Cardiac fibroblast (primary cell): ENCODE measurements at regions not wholly inside any gene's neighbourhood (a gene's known extent, or its start where the extent isn't known, plus 50 kb on each side); places are given as distances from the start of the nearest gene placed in this dataset.

Experiments used
- DNase-seq, 2 donors: peaks; one replicate each; pipeline versions ENCODE4 v3.0.0 to v3.0.0-alpha.2; 2010; ENCODE audit warnings: low read depth in 2 of 2
- H3K4me3 ChIP-seq, 2 donors: replicated peaks in 1 of 2; 1 replicate in 1 of 2; 2 replicates in 1 of 2; pipeline ENCODE4 v1.5.1; 2011; ENCODE audit warnings: low read depth in 2 of 2, low read length in 2 of 2, mild to moderate bottlenecking in 2 of 2, moderate library complexity in 1 of 2
- TF ChIP-seq, protein P1 (sequence below): IDR thresholded peaks from one replicate; pipeline ENCODE4 v1.5.1; 2011; ENCODE audit warnings: low read depth, mild to moderate bottlenecking, low read length, inconsistent platforms

DNA sequence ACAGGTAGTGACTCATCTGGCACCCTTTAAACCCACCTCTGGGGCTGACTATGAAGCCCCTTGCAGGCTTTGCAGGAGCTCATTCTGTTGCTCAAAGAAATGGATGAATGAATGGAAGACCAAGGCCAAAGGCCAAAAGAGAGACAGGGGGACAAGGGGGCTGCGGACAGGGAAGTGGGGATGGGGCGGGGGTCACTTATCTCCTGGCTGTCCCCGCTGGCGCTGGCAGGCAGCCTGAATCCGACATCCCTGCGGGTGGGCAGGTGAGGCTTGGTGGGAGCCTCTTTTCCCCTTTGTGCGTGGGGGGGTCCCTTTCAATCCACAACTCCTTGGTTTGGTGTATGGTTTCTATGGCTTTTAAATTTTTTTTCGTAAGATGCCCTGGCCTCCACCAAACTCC is 239.6 kb upstream of the C1orf174 start:
- DNase-seq: no peak
- no peak overlapping the region for H3K4me3 ChIP-seq
- TF ChIP-seq, protein P1, sequence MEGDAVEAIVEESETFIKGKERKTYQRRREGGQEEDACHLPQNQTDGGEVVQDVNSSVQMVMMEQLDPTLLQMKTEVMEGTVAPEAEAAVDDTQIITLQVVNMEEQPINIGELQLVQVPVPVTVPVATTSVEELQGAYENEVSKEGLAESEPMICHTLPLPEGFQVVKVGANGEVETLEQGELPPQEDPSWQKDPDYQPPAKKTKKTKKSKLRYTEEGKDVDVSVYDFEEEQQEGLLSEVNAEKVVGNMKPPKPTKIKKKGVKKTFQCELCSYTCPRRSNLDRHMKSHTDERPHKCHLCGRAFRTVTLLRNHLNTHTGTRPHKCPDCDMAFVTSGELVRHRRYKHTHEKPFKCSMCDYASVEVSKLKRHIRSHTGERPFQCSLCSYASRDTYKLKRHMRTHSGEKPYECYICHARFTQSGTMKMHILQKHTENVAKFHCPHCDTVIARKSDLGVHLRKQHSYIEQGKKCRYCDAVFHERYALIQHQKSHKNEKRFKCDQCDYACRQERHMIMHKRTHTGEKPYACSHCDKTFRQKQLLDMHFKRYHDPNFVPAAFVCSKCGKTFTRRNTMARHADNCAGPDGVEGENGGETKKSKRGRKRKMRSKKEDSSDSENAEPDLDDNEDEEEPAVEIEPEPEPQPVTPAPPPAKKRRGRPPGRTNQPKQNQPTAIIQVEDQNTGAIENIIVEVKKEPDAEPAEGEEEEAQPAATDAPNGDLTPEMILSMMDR: no peak

GRCh38 chr1:4140241-4140640 is 240.2 kb upstream of the C1orf174 start:
- DNase-seq: no peak
- H3K4me3 ChIP-seq: no peak overlapping the region
- TF ChIP-seq, protein P1: no peak

- DNase-seq: no peak
- TF ChIP-seq, protein P1: no peak
- no peak overlapping the region for H3K4me3 ChIP-seq
Measured at GRCh38 chr1:4140821-4141220, 240.7 kb upstream of the C1orf174 start.

- DNase-seq: no peak
- TF ChIP-seq, protein P1: no peak
- no peak overlapping the region for H3K4me3 ChIP-seq
Measured at GRCh38 chr1:4144349-4144971, 244.4 kb upstream of the C1orf174 start.

DNA sequence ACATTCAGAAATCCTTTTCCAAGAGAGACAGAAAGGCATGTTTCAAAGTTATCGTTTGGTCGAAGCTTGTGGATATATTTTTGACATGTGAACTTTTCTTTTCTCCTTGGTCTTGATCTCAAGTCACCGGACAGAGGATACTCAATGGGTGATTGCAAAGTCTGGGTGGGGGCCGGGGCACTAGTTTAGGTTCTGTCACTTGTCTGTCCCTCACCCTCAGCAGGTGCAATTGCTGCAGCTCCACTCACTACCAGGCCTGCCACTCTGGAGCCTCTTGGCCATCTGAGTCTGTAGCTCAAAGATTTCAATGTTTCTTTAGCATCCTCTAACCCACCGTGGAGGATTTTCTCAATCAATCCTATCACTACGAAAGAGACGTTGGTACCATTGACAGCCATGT is 246.0 kb upstream of the C1orf174 start:
- DNase-seq: no peak

GRCh38 chr1:4146614-4147013 is 246.5 kb upstream of the C1orf174 start:
- H3K4me3 ChIP-seq: no peak overlapping the region
- no peak for DNase-seq
- TF ChIP-seq, protein P1: no peak

More for the DNA sequence above, 246.0 kb upstream of the C1orf174 start:
- no peak overlapping the region for H3K4me3 ChIP-seq
- TF ChIP-seq, protein P1: no peak

- TF ChIP-seq, protein P1: no peak
- H3K4me3 ChIP-seq: no peak overlapping the region
- no peak for DNase-seq
Measured at GRCh38 chr1:4147509-4147908, 247.4 kb upstream of the C1orf174 start.
